Effector CD4-positive, alpha-beta T cell (primary cell): ENCODE measurements at regions not wholly inside any gene's neighbourhood (a gene's known extent, or its start where the extent isn't known, plus 50 kb on each side); places are given as distances from the start of the nearest gene placed in this dataset.
"Not testable (repeated sequence)": the region's sequence is repeated elsewhere in the genome, so short reads cannot be mapped to it uniquely, and the experiment has no call there.

ENCODE experiments used
- DNase-seq: peaks from one replicate; pipeline ENCODE4 v3.0.0-alpha.2; 2020

DNA sequence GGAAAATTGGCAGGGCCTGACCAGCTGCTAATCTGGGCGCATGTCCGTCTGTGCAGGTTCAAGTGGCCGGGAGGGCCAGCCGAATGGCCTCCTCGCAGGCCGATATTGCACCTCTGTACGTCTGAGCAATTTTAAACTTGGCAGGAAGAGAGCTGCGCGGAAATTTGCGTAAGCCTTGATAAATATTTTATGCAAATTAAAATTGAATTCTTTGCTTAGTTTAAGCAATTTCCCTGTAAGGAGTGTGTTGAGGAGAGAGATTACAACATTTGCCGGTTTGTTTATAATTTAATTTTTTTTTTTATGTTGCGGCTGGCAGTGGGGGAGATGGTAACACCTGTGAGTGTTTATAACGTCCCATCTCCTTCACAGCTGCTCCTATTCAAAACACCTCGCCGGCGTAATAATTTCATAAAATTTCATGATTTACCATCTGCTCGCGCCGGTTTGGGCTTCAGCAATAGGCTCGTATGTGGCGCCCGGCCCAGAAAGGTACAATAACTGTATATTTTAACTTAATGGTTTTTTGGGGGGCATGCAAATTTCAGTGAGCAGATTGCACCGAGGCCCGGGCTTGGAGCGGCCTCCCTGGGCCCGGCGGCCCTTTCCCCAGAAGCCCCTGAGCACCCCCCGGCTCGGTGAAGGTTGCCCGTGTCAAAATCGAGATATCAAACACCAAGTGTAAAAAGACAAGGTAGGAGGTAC is 269.4 kb upstream of the MVB12B start:
- DNase-seq, result no peak

DNA sequence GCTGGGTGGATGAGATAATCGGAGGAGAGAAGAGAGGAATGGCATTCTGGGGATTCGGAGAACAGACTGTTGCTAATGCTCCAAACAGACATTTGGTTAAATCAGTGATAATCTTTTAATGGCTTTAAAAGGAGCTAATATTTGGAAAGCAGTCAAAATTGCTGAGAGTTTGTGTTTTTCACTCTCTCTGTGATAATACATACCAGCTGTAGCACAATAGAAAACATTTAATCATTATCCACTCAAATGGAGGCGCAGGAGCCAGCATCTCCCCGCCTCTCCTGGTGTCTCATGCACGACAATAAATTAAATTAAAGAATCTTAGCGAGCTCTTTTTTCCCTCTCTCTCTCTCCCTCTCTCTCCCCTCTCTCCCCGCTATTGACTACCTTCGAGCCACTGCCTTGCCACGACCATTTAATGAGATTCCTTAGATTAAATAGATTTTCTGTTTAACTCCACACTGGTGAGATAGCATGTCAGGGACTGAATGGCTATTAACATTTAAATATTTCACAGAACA is 268.6 kb upstream of the MVB12B start:
- no peak for DNase-seq

DNA sequence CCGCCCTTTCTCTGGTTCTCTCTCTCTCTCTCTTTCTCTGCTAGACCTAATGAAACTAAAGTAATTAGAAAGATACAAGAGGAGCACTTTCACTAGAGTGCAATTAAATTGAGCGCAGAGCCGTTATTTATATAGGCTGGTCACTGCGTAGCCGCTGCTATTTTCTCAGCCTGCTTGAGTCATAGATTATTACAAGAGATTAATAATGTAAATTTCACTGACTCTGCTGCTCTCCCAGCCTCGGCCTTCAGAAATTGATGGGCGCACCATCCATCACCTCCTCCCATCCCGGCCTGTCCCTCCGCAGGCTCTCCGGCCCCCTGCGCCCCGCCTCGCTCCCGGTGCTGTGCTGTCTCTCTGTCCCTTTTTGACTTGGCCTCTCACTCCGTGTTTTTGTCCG is 268.0 kb upstream of the MVB12B start:
- DNase-seq, result no peak

DNA sequence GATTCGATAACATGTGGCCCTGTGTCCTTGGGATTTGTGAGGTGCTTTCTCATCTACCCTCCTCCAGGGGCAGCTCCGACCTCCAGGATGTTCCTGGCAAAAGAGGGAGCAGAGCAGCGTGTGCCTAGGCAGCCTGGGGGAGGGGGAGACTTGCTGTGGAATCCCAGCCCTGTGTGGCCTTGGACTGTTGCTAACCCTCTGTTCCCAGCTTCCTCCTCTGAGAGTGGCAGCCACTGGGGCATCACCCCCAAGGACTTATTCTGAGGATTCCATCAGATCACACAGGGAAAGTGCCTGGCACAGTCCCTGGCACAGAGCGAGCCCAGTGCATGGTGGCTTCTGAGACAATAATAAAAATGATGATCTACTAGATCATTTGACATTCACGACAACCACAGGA is 265.1 kb upstream of the MVB12B start:
- no peak for DNase-seq

DNA sequence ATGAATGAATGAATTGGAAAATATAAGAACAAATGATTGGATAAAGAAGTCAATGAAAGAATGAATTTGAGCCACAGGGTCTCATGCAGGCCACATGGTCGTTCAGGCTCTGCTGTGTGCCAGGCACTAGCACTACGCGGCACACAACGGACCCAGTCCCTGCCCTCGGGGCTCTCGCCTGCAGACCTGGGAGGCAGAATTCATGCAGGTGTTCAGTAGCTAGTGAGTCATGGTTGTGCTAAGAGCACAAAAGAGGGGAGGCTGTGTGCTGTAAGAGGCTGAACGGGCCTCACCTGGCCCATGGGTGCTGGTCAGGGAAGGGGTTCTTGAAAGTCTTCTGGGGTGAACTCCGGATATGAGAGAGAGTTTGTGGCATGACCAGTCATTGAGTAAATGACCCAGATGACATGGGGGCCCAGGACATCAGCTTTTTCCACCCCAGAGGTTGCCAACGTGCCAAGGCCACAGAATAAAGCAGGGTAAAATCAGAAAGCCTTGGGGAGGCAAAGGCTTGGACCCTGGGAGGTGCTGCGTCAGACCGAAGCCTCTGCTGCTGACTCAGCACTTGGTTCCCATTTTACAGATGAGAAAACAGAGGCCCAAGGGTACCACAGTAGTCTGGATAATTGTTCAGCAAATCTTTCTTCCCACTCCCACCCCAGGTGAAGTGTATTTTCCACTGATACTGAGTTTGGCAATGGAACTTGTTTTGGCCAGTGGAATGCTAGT is 264.3 kb upstream of the MVB12B start:
- DNase-seq, result no peak

DNA sequence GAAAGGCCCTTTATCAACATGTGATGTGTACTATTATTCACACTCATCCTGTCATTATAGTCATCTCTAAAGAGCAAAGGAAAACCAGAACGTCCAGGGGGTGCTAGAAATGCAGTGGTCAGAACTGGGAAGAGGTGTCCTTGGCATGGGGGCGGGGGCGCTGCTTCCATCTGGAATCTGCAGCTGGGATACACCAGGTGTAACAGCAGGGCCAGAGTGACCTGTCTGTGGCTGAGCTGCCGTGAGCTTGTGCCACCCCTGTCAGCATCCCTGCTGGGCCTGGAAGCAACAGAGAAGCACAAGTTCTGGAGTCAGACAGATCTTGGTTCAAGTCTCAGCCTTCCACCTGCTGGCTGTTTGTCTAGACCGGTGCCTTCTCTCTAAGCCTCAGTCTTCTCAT is 263.3 kb upstream of the MVB12B start:
- no peak for DNase-seq

DNA sequence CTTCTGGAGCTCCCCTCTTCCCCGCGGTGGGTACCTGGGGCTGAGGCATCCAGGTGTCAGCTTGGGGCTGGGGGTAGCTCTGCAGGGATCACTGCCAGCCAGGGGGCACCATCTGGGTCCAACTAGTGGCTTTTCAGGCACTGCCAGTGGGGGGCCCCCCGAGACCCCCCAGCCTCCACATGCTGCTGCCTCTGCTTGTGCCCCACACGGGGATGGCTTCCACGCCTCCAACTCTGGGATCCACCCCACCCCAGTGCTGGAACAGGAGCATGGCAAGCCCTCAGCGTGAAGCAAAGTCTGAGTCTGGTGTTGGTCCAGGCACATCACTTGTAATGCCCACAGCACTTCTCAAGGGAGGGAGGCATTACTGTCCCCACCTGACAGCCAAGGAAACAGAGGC is 260.5 kb upstream of the MVB12B start:
- DNase-seq, result no peak

DNA sequence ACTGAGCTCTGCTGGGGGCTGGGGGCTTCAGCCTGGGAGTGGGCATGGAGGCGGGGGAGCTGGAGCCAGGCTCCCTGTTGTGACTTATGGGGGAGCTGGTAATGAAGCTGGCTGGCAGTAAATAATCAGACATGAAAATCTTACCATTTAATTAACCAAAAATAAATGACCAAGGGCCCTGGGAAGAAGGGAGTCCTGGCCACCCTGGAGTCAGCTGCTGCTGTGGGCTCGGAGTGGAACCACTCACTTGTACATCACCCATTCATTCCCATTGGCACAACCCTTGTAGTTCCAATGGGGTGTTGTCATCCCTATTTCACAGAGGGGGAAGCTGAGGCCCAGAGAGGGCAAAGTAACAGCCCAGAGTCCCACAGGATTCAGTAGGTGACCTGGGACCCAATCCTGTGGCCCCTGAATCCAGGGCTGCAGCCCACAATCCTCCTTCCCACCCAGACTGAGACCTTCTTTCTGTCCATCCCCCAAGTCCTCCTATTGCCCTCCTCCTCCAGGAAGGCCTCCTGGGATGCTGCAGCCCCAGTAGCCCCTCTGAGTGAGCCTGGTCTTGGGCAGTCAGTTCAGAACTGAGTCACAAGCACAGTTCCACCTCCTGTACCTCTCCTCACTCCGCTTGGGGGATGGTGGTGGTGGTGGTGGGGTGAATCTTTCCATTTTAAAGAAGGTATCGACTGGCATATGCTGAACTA is 259.4 kb upstream of the MVB12B start:
- no peak for DNase-seq

DNA sequence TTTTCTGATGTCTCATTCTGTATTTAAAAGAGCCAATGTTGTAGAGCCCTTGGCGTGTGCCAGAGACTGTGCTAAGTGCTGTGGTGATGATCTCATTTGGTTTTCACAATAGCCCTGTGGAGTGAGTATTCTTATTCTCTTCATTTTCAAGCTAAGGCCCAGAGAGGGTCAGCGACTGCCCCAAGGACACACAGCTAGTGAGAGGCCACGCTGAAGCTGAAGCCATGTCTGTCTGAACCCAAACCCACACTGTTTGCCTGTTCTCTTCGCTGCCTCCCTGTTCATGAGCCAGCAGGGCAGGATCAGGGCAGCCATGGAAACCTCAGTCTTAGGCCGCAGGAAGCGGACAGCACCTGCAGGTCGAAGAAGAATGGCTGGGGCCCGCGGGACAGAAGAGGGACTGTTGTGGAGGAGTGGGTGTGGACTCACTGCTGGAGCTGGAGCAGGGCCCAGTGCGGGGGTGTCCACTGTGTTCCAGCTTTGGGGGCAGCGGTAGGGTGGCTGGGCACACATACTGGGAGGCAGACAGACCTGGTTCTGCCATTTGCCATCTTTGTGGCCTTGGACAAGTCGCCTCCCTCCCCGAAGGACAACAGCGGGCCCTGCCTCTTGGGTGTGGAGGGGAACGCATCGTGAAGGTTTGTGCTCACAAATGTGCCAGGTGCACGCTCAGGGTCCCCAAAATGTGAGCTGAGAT is 257.9 kb upstream of the MVB12B start:
- no peak for DNase-seq

DNA sequence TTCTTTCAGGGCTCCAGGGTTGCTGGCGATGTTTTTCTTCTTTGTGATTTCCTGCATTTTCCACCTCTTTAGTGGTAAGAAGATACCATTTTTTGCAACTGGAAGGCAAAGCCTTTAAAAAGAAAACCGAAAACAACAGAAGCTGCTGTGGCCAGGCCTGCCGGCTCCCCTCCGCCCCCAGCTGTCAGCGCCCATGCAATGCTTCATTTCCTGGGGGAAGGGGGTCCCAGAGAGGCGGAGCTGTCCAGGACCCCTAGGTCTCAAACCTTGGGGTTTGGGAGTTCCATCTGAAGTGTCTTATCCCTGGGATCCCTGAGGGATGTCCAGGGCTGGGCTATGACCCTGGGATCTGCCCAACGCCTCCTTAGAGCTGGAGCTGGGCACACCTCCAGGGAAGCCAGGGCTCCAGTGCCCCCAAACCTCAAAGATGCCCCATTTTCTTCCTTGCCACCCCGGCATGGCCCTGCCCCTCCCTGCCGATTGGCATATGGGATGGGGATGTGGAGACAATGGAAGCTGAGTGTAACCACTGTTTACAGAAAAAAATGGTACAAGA is 257.2 kb upstream of the MVB12B start:
- no peak for DNase-seq

DNA sequence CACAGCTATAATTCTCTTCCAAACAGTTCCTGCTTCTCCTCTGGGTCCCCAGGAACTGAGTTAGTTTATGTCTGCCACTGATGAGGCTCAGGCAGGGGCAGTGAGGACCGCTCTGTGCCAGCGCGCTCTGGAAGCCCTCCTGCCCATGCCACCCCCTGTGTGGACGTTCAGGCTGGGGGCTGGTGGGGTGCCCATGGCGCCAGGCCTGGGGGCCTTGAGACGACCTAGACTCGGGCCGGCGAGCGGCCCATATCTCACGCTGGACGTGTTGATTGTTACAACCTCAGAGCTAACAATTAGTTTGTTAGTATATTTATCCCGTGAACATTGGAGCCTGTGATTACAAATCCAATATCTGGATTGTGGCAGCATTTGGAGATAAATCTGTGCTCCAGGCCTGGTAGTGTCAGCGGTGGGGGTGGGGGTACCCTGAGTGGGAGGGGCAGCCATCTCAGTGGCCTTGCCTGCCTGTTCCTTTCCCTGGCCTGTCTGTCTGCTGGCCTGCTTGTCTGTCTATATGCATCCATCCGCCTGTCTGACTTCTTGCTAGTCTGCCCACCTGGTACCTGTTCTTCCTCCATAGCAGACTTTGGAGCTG is 256.5 kb upstream of the MVB12B start:
- DNase-seq, result no peak

DNA sequence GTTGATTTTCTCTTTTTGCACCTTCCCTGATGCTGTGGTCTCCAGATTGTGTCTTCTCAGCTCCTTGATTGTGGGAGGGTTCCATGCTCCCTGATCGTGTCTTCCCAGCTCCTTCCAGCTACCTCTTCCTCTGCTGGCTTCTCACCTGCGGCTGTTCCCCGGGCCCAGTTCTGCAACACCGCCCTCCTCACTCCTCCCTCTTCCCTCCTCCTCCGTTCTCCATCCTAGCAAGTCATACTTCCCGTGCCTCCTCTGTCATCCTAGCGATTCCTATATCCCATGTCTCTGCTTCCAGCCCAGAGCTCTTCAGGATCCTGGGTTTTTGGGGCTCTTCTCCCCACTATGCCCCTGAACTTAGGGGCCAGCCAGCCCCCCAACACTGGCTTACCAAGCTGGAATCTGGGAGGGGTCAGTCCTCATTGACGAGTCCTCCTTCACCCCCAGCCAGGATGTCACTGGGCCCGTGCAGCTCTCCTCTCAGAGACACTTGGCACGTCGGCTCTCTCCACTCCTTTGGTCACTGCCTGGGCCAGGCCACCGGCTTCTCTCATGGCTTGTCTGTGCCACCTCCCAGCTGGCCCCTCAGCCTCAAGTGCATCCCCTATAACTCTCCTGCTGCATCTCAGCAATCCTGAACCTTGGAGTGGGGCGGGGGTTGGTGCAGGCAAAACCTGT is 255.4 kb upstream of the MVB12B start:
- DNase-seq, result no peak

DNA sequence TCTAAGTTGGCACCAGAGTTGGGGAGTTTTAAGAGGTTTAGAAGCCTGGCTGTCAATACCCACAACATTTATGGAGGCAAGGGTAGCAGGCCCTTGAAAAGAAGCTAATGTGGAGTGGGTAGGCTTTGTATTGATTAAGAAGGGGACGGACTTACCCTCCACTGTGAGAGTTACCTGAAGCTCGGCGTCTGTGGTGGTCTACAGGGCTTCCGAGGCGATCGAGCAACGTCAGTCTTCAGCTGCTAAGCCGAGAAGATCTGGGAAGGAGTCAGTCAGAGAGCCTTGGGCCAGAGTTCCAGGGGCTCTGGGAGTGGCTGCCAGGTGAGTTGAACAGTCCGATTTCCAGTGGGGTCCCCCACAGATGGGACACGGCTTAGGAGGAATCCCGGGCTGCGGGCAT is 249.0 kb upstream of the MVB12B start:
- not testable (repeated sequence) for DNase-seq

DNA sequence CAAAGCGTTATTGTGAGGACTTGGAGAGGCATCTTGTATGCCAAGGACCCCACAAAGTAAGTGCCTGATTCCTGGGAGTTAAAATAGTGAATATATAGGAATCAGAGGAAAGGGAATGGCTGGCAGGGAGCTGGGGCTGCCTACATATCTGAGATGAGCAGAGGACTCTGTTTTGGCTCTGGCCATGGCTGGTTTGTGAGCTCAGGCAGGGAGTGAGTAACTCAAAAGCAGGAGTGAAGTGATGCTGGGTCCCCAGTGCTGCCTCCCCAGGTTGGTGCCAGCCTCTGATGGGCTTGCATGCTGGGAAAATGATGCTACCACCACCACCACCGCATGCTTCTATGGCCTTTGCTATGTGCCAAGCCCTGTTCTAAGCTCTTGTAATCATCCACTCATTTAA is 246.0 kb upstream of the MVB12B start:
- no peak for DNase-seq

DNA sequence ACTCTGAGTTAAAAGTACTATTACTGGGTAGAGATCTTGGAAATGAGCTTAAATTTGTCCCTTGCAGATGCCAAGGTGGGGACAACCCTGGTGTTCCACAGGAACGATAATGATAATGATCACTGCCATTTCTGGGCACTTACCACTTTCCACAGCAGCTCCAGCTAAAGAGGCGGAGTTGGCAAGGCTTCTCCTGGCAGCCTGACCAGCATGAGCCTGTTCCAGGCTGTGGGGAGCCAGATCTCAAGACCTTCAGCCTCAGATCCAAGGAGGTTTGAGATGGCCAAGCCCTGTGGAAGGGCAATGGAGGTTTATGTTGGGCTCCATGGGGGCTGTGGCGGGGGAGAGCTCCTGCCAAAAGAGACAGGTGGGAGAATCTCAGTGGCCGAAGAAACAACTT is 244.9 kb upstream of the MVB12B start:
- no peak for DNase-seq

DNA sequence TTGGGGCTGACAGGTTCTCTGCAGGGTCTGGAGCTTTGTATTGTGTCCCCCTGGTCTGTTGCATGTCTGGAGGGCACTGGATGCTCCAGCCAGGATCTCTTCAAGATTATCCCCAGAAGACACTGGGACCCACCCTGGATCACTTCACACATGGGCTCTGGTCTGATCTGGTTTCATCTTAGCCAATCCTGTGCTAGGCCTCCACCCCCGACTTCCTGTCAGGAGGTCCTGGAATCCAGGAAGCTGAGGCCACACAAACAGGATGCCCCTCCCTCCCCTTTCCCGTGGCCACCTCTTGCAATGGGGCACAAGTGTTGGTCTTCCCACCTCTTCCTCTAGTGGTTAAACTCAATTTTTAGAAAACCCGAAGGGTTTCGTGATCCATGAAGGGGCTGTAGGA is 242.6 kb upstream of the MVB12B start:
- DNase-seq, result no peak

DNA sequence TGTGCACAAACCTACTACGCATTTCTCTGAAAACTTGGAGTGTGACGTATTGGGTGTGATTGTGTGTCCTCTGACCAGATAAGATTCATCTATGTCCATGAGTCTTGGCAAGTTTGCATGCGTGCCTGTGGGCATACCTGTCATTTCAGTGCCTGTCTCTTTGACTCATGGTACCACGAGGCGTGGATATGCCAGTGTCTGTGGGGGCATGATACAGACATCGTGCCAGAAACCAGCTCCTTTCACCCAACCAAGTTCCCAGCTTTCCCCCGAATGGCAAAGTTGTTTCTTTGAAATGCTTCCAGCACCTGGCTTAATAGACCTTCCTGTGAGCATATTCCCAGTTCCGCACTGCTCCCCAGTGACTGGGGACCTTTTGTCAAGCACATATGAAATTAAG is 241.9 kb upstream of the MVB12B start:
- DNase-seq, result no peak

DNA sequence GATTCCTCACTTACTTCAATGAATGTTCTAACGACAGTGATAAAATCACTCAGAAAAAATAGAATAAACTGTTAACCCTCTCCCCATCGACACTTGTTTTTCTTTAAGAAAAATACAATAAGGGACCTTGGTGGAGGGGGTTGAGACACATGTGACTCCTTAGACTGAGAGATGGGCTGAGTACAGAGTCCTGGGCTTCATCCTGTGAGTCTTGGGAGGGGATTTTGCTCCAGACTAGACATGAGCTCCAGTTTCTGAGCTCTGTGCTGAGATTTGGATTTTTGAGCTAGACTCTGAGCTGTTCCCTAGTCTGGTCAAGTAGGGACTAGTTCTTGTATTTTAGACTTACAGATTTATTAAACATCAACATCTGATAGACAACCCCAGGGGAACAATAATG is 241.5 kb upstream of the MVB12B start:
- no peak for DNase-seq

DNA sequence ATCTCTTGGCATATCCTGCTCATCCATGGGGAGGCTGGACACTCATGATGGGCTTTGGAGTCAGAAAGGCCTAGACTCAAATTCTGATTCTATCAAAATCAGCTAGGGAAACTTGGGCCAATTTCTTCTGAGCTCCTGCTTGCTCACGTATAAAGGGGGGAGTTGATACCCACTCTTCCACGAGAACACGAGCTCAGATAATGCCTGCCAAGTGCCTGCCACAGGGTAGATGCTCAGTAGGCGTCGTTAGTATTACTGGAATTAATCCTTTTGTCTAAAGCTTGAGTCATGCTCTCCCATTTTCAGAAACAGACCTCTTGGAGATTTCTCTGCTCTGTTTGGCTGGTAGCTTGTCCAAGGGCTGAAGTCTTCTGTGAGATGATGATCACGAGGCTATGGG is 238.3 kb upstream of the MVB12B start:
- no peak for DNase-seq

DNA sequence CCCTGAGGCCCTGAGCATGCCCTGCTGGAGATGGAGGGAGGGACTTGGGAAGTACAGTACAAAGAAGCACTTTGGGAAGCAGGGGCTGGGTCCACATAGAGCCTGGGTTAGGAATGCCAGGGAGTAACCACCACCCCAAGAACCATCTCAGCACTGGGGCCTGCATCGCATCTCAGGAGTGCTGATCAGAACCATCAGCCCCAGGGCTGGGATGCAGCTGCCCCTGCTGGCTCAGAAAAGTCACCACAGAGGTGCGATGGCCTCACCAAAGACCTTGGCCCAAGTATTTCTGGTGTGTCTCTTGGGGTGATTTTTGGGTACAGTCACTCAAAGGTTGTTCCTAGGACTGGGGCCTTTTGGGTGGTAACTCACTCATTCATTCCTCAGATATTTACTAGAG is 236.8 kb upstream of the MVB12B start:
- no peak for DNase-seq

DNA sequence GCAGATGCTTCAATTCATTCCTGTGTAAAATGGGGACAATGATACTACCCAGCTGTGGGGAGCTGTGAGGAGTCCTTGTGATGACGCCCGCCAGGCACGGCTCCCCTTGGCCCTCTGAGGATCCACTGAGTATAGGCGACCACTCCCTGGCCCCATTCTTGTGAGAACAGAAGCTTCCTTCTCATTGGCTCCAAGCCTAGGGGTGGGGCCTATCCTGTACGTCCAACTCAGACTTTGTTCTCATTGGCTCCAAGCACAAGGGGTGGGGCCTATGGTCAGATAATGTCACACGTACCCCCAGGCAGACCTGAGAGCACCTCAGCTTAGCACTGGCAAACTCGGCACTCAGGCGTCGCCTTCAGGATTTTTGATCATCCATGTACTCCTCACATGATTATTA is 232.9 kb upstream of the MVB12B start:
- DNase-seq, result no peak
